ENCODE measurements at regions not wholly inside any gene's neighbourhood (a gene's known extent, or its start where the extent isn't known, plus 50 kb on each side); places are given as distances from the start of the nearest gene placed in this dataset.

DNA sequence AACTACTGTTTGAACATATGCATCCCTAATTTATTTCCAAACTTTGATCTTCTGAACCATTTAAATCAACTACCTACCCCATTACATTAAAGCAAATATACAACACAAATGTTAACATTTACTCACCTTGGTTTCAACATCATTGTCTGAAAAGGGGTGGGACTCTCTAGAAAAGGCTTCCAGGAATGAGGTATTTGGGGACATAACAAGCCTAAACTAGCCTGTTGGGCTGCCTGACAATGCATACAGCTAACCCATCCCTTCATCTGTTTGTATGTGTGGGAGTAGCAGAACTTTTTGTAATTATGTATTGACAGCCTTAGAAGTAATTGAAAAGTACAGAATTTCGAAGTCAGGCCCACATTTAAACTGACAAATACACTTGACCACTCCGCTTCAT lies 2225.9 kb upstream of the C9orf72 start:
- Mint-ChIP-seq H3K27me3 (ENCODE audit: insufficient read depth, low read depth) (no peaks in the 10 kb centered on the region), H3K4me1 (no peaks in the 10 kb centered on the region), H3K9me3 (no peaks in the 10 kb centered on the region), H3K36me3 (no peaks in the 10 kb centered on the region), H3K4me3 (no peak overlapping the region), H3K27ac (no peak overlapping the region)
- no peak for TF ChIP-seq EZH2 (IDR thresholded peaks at IDR 0.05)
- TF ChIP-seq, protein P1, sequence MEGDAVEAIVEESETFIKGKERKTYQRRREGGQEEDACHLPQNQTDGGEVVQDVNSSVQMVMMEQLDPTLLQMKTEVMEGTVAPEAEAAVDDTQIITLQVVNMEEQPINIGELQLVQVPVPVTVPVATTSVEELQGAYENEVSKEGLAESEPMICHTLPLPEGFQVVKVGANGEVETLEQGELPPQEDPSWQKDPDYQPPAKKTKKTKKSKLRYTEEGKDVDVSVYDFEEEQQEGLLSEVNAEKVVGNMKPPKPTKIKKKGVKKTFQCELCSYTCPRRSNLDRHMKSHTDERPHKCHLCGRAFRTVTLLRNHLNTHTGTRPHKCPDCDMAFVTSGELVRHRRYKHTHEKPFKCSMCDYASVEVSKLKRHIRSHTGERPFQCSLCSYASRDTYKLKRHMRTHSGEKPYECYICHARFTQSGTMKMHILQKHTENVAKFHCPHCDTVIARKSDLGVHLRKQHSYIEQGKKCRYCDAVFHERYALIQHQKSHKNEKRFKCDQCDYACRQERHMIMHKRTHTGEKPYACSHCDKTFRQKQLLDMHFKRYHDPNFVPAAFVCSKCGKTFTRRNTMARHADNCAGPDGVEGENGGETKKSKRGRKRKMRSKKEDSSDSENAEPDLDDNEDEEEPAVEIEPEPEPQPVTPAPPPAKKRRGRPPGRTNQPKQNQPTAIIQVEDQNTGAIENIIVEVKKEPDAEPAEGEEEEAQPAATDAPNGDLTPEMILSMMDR (IDR thresholded peaks at IDR 0.05) = no peak
- TF ChIP-seq EZH2phosphoT487 (IDR thresholded peaks at IDR 0.05) = no peak
- DNase-seq (ENCODE audit: low spot score) = no peak
- Histone ChIP-seq H3K4me1 (peaks cover 4% of the 10 kb centered on the region), H3K27ac (no peak overlapping the region), H3K36me3 (no peaks in the 10 kb centered on the region), H2AFZ (replicated peaks) (peak overlapping the region; percentile 51), H3K4me2 (no peak overlapping the region), H3F3A (ENCODE audit: low read depth) (no peaks in the 10 kb centered on the region), H4K20me1 (ENCODE audit: low read depth) (no peaks in the 10 kb centered on the region), H3K9ac (no peak overlapping the region), H3K27me3 (no peaks in the 10 kb centered on the region), H3K9me3 (ENCODE audit: low read depth) (no peaks in the 10 kb centered on the region), H3K79me2 (ENCODE audit: low read depth) (no peaks in the 10 kb centered on the region), H3K4me3 (no peak overlapping the region)

DNA sequence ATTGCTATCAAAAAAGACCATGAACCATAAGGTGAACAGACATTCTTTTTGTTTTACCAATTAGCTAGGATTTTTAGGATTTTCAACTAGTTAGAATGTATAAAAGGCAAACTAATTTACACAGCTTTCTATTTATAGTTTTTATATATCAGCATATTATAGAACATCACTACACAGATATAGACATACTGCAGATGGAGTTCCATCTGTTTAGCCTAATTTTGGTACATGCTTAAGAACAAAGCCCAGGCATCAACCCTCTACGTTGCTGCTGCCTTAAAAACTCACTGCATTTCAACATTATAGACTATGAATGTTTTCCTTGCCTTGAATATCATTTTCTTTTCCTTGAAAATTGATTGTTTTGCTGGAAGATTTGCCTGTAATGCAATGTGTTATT lies 2227.5 kb upstream of the C9orf72 start:
- no peak overlapping the region for H3K4me3 ChIP-seq
- Mint-ChIP-seq H3K4me3 (no peak overlapping the region), H3K36me3 (no peaks in the 10 kb centered on the region), H3K9me3 (no peaks in the 10 kb centered on the region), H3K27ac (no peak overlapping the region), H3K4me1 (no peaks in the 10 kb centered on the region), H3K27me3 (ENCODE audit: insufficient read depth, low read depth) (no peaks in the 10 kb centered on the region)
- DNase-seq (ENCODE audit: low spot score) = no peak
- no peaks in the 10 kb centered on the region for H3K27me3 ChIP-seq
- H4K20me1 ChIP-seq (ENCODE audit: low read depth) = no peaks in the 10 kb centered on the region
- no peaks in the 10 kb centered on the region for H3K36me3 ChIP-seq
- no peaks in the 10 kb centered on the region for H3F3A ChIP-seq (ENCODE audit: low read depth)
- H3K79me2 ChIP-seq (ENCODE audit: low read depth) = no peaks in the 10 kb centered on the region
- TF ChIP-seq EZH2 (IDR thresholded peaks at IDR 0.05) (no peak), EZH2phosphoT487 (IDR thresholded peaks at IDR 0.05) (no peak)
- TF ChIP-seq, protein P1 (IDR thresholded peaks at IDR 0.05) = no peak
- H2AFZ ChIP-seq (replicated peaks) = no peak overlapping the region
- H3K9me3 ChIP-seq (ENCODE audit: low read depth) = no peaks in the 10 kb centered on the region
- H3K27ac ChIP-seq = no peak overlapping the region
- no peak overlapping the region for H3K9ac ChIP-seq
- H3K4me2 ChIP-seq = no peak overlapping the region
- H3K4me1 ChIP-seq = peaks cover 4% of the 10 kb centered on the region

DNA sequence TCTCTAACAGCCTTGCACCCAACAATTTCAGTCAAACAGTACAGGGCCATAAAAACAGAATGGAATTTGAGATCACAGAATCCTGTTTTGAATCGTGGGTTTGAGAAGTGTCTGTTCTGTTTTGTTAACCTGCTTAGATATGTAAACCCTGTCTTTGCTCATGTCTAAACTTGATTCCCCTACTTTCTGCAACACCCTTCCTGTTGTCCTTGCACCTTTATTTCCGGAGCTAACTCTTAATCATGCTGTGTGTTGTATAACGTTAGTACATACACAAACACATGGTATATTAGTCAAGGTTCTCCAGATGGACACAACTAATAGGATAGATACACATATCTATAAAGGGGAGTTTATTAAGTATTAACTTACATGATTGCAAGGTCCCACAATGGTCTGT lies 2229.2 kb upstream of the C9orf72 start:
- Histone ChIP-seq H3K27ac (no peak overlapping the region), H3K27me3 (no peaks in the 10 kb centered on the region), H3K4me1 (peaks cover 12% of the 10 kb centered on the region), H3K36me3 (no peaks in the 10 kb centered on the region), H3K9ac (no peak overlapping the region), H3K9me3 (ENCODE audit: low read depth) (no peaks in the 10 kb centered on the region), H3K4me2 (no peak overlapping the region), H3K79me2 (ENCODE audit: low read depth) (no peaks in the 10 kb centered on the region), H3K4me3 (no peak overlapping the region), H4K20me1 (ENCODE audit: low read depth) (no peaks in the 10 kb centered on the region), H3F3A (ENCODE audit: low read depth) (peaks cover 11% of the 10 kb centered on the region), H2AFZ (replicated peaks) (no peak overlapping the region)
- Mint-ChIP-seq H3K9me3 (no peaks in the 10 kb centered on the region), H3K27me3 (ENCODE audit: insufficient read depth, low read depth) (no peaks in the 10 kb centered on the region), H3K4me1 (no peaks in the 10 kb centered on the region), H3K4me3 (no peak overlapping the region), H3K36me3 (no peaks in the 10 kb centered on the region), H3K27ac (no peak overlapping the region)
- DNase-seq (ENCODE audit: low spot score) = no peak
- no peak for TF ChIP-seq EZH2phosphoT487 (IDR thresholded peaks at IDR 0.05)
- no peak for TF ChIP-seq EZH2 (IDR thresholded peaks at IDR 0.05)
- TF ChIP-seq, protein P1 (IDR thresholded peaks at IDR 0.05) = no peak

Measured in neural progenitor cell (in vitro differentiated cells).